ENCODE measurements at regions not wholly inside any gene's neighbourhood (a gene's known extent, or its start where the extent isn't known, plus 50 kb on each side); places are given as distances from the start of the nearest gene placed in this dataset.

GRCh38 chr2:104701411-104701911 is 152.5 kb upstream of the POU3F3 start (continued):
- no peak for TF ChIP-seq ELF1 (IDR thresholded peaks at IDR 0.05)
- TF ChIP-seq MXI1 (IDR thresholded peaks at IDR 0.05; ENCODE audit: low read depth, low read length): no peak
- TF ChIP-seq POLR2AphosphoS5 (IDR thresholded peaks at IDR 0.05; ENCODE audit: low read depth, low read length): no peak
- TF ChIP-seq YY1 (IDR thresholded peaks at IDR 0.05; ENCODE audit: low read depth): no peak
- TF ChIP-seq TAF1 (IDR thresholded peaks at IDR 0.05; ENCODE audit: borderline replicate concordance, low read depth, low read length): no peak
- no peak for TF ChIP-seq RAD21 (IDR thresholded peaks at IDR 0.05; ENCODE audit: low read length)
- TF ChIP-seq EP300 (IDR thresholded peaks at IDR 0.05; ENCODE audit: borderline replicate concordance in 1 of 2, low read depth in 1 of 2, low read length in 1 of 2): no peak
- no peak for TF ChIP-seq TEAD4 (IDR thresholded peaks at IDR 0.05; ENCODE audit: borderline replicate concordance, insufficient read depth)

- no peak overlapping the region for H3K9ac ChIP-seq
- H3K27ac ChIP-seq (ENCODE audit: low read depth in 2 of 2, low read length in 1 of 2): no peak overlapping the region; a peak in 1 of 4 replicates
- no peaks in the 10 kb centered on the region for H3K79me2 ChIP-seq (ENCODE audit: insufficient read depth)
- no peaks in the 10 kb centered on the region for H3F3A ChIP-seq (replicated peaks; ENCODE audit: insufficient read depth)
- no peaks in the 10 kb centered on the region for H3K36me3 ChIP-seq (replicated peaks in 1 of 2; ENCODE audit: control insufficient read depth in 1 of 2, insufficient read depth in 2 of 2, low read length in 1 of 2)
- WGBS (ENCODE audit: low lambda C conversion rate): 31% methylated on average over 11 of the region's 11 CpGs
- H2AFZ ChIP-seq (ENCODE audit: low read depth): no peak overlapping the region
- CTCF ChIA-PET: interaction anchor here (0.7 to 1.4 kb wide), 5 partner anchors 9 to 147 kb away, joined by 3 to 5 read pairs (median 3); no protein-coding TSS in a partner anchor
- H4K20me1 ChIP-seq (ENCODE audit: insufficient read depth): no peaks in the 10 kb centered on the region
- H3K9me2 ChIP-seq: no peaks in the 10 kb centered on the region
- TF ChIP-seq RXRA (IDR thresholded peaks at IDR 0.05; ENCODE audit: borderline replicate concordance, low read depth) (no peak), RAD21 (IDR thresholded peaks at IDR 0.05; ENCODE audit: low read length) (peak; percentile 21; the same call in 1 of the 2 replicates), FOXM1 (IDR thresholded peaks at IDR 0.05; ENCODE audit: low read depth) (no peak), EP300 (IDR thresholded peaks at IDR 0.05; ENCODE audit: borderline replicate concordance in 1 of 2, low read depth in 1 of 2, low read length in 1 of 2) (peak in 1 of 2 experiments; percentile 35; a peak in 1 of 4 replicates), GATA2 (CRISPR knock-in tag; IDR thresholded peaks at IDR 0.05) (peak; percentile 73), USF1 (IDR thresholded peaks at IDR 0.05; ENCODE audit: borderline replicate concordance, low read depth) (no peak), TCF12 (IDR thresholded peaks at IDR 0.05) (no peak), IRF3 (IDR thresholded peaks at IDR 0.05; ENCODE audit: low read depth, low read length) (no peak), CHD2 (IDR thresholded peaks at IDR 0.05; ENCODE audit: low read length, partially characterized antibody) (peak; percentile 33), RCOR1 (IDR thresholded peaks at IDR 0.05; ENCODE audit: low read length) (0 out of 2 replicates have a peak, but pooled peaks have one; percentile 57), MXI1 (IDR thresholded peaks at IDR 0.05; ENCODE audit: low read depth, low read length) (peak; percentile 44; the same call in 1 of the 2 replicates), MEF2A (IDR thresholded peaks at IDR 0.05; ENCODE audit: borderline replicate concordance, low read depth) (no peak), REST (IDR thresholded peaks at IDR 0.05; ENCODE audit: low read depth, low read length) (no peak), FOSL2 (IDR thresholded peaks at IDR 0.05; ENCODE audit: borderline replicate concordance, low read depth) (no peak)
- H3K9me3 ChIP-seq: no peaks in the 10 kb centered on the region
- H3K4me3 ChIP-seq (ENCODE audit: low read depth in 2 of 2, low read length in 1 of 2): no peak overlapping the region; a peak in 1 of 4 replicates
- peak; percentile 63 for DNase-seq
- POLR2A ChIA-PET: interaction anchor here (1.3 kb wide), 1 partner anchor 64 kb away, joined by 5 read pairs; no protein-coding TSS in a partner anchor
- H3K4me2 ChIP-seq: no peak overlapping the region
- H3K27me3 ChIP-seq (ENCODE audit: insufficient read depth): no peaks in the 10 kb centered on the region
- H3K4me1 ChIP-seq (ENCODE audit: control insufficient read depth in 1 of 2, insufficient read depth in 2 of 2, low read depth in 1 of 2, low read length in 1 of 2): peaks cover 0 to 21% of the 10 kb centered on the region in 2 experiments; a peak in 2 of 4 replicates
These were observed 151.7 kb upstream of the POU3F3 start for GRCh38 chr2:104702031-104702850.
